ENCODE measurements at regions not wholly inside any gene's neighbourhood (a gene's known extent, or its start where the extent isn't known, plus 50 kb on each side); places are given as distances from the start of the nearest gene placed in this dataset.
"Not testable (repeated sequence)": the region's sequence is repeated elsewhere in the genome, so short reads cannot be mapped to it uniquely, and the experiment has no call there.

DNA sequence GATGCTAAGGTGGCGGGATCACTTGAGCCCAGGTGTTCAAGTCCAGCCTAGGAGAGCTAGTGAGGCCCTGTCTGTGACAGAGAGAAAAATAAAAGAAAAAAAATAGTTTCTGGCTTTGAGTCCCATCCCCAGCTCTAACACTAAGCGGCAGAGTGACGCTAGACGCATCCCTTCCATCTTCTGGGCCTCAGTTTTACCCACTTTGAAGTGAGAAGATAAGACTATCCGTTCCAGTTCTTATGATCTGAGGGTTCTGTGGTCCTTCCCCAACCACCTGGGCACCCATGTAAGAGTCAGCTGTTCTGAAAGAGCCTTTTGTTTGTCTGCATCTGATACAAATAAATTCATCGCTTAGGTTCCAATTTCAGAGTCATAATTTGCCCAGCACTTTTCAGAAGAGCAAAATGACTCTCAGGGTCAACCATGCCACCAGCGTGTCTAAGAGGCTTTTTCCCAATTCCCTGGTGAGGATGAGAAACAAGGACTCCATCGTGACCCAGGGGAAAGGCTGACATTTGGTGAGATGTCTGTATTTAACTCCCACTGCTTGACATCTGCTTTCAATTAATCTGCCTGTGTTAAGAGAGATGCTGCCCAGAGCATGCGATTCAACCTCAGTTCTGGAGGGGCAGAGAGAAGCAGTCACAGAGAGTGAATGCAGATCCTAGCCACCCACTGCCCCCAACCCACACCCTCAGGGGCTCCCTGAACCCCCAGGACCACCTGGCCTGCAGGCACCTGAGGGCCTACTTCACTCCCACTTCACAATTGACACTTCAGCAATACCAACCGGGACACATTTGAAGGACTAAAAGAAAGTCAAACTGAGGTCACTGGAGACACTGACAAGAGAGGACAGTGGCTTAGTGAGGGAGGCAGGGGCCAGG lies 131.6 kb upstream of the TOP1 start:
- no peak for DNase-seq
- in situ Hi-C loops (cut with HindIII; ENCODE audit: low pct_ligation_motif_present, low pct_unique_long_range_greater_than_20kb, low sequenced_read_pairs), result no loop called here

DNA sequence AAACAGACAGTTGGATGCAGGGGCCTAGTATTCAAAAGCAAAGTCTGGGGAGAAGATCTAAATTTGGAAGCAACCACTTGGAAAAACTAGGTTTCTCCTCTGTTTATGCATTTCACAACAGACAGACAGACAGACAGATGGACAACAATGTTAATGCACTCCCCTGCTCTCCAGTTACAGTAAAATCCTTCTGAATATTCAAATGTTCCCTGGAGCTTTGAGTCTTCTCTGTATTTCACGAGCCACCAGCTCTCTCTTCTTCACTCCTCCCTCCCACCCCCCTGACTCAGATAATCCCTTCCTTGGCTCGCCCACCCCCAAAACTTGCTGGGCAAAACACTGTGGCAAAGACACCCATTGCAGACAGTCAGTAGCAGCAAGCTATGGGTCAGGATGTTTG lies 129.3 kb upstream of the TOP1 start:
- in situ Hi-C loops (cut with HindIII; ENCODE audit: low pct_ligation_motif_present, low pct_unique_long_range_greater_than_20kb, low sequenced_read_pairs), result no loop called here

DNA sequence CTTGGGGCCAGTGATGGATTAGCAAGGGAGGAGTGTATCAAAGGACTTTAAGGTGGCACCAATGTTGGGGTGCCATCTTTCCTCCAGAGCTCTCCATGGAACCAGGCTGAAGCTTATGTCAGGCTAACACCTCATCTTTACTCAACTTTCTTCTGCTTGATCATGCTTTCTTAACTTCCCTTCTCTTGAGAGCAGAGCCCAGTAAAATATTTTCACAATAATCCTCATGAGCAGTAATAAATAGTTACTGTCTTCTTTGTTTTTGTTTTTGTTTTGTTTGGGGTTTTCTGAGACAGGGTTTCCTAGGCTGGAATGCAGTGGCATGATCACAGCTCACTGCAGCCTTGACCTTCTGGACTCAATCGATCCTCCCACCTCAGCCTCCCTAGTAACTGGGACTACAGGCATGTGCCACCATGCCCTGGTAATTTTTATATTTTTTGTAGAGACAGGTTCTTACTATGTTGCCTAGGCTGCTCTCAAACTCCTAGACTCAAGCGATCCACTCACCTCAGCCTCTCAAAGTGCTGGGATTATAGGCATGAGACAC lies 127.9 kb upstream of the TOP1 start:
- in situ Hi-C loops (cut with HindIII; ENCODE audit: low pct_ligation_motif_present, low pct_unique_long_range_greater_than_20kb, low sequenced_read_pairs), result no loop called here
- DNase-seq, result no peak

More for the DNA sequence above, 129.3 kb upstream of the TOP1 start:
- no peak for DNase-seq

DNA sequence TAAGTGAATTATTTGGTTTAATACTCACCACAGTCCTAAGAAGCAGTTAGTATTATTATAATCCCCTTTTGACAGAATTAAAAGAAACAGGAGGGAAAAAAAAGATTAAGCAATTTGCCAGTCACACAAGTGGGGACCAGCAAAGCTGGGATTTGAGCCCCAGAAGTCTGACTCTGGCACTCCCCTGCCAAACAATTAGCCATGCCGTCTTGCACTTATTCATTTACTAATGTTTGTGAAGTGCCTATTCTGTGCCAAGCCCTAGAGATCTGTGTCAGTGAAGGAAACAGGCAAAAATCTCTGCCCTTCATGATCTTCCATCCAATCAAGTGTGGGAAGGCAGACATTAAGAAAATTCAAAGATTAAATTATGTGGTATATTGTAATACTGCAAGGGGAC lies 126.0 kb upstream of the TOP1 start:
- in situ Hi-C loops (cut with HindIII; ENCODE audit: low pct_ligation_motif_present, low pct_unique_long_range_greater_than_20kb, low sequenced_read_pairs), result no loop called here

DNA sequence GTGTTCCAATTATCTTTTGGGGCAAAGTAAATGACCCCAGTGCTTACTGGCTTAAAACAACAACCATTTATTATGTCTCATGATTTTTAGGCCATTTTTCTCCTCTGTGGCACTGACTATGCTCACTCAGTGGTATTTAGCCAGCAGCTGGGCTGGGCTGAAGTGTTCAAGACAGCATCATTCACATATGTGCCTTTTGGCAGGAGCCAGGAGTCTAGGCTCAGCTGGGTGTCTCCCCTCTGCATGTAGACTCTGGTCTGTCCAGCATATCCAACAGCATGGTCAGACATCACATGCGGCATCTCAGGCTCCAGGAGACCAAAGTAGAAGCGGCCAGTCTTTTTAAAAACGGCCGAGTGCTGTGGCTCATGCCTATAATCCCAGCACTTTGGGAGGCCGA lies 120.3 kb upstream of the TOP1 start:
- in situ Hi-C loops (cut with HindIII; ENCODE audit: low pct_ligation_motif_present, low pct_unique_long_range_greater_than_20kb, low sequenced_read_pairs), result no loop called here

More for the DNA sequence above, 126.0 kb upstream of the TOP1 start:
- no peak for DNase-seq

DNA sequence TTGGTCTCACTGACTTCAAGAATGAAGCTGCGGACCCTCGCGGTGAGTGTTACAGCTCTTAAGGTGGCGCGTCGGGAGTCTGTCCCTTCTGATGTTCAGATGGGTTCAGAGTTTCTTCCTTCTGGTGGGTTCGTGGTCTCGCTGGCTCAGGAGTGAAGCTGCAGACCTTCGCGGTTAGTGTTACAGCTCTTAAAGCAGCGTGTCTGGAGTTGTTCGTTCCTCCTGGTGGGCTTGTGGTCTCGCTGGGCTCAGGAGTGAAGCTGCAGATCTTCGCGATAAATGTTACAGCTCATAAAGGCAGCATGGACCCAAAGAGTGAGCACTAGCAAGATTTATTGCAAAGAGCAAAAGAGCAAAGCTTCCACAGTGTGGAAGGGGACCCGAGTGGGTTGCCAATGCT lies 119.1 kb upstream of the TOP1 start:
- DNase-seq; in situ Hi-C loops (cut with HindIII; ENCODE audit: low pct_ligation_motif_present, low pct_unique_long_range_greater_than_20kb, low sequenced_read_pairs): not testable (repeated sequence)

More for the DNA sequence above, 120.3 kb upstream of the TOP1 start:
- DNase-seq, result no peak

DNA sequence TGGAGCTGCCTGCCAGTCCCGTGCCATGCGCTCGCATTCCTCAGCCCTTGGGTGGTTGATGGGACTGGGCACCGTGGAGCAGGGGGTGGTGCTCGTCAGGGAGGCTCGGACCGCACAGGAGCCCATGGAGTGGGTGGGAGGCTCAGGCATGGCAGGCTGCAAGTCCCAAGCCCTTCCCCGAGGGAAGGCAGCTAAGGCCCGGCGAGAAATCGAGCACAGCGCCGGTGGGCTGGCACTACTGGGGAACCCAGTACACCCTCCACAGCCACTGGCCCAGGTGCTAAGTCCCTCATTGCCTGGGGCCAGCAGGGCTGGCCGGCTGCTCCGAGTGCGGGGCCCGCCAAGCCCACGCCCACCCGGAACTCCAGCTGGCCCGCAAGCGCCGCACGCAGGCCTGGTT lies 118.2 kb upstream of the TOP1 start:
- in situ Hi-C loops (cut with HindIII; ENCODE audit: low pct_ligation_motif_present, low pct_unique_long_range_greater_than_20kb, low sequenced_read_pairs); DNase-seq: not testable (repeated sequence)

DNA sequence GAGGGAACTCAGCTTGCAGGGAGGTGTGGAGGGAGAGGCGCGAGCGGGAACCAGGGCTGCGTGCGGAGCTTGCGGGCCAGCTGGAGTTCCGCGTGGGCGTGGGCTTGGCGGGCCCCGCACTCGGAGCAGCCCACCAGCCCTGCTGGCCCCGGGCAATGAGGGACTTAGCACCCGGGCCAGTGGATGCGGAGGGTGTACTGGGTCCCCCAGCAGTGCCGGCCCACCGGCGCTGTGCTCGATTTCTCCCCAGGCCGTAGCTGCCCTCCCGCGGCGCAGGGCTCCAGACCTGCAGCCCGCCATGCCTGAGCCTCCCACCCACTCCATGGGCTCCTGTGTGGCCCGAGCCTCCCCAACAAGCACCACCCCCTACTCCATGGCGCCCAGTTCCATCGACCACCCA lies 117.5 kb upstream of the TOP1 start:
- DNase-seq; in situ Hi-C loops (cut with HindIII; ENCODE audit: low pct_ligation_motif_present, low pct_unique_long_range_greater_than_20kb, low sequenced_read_pairs): not testable (repeated sequence)

DNA sequence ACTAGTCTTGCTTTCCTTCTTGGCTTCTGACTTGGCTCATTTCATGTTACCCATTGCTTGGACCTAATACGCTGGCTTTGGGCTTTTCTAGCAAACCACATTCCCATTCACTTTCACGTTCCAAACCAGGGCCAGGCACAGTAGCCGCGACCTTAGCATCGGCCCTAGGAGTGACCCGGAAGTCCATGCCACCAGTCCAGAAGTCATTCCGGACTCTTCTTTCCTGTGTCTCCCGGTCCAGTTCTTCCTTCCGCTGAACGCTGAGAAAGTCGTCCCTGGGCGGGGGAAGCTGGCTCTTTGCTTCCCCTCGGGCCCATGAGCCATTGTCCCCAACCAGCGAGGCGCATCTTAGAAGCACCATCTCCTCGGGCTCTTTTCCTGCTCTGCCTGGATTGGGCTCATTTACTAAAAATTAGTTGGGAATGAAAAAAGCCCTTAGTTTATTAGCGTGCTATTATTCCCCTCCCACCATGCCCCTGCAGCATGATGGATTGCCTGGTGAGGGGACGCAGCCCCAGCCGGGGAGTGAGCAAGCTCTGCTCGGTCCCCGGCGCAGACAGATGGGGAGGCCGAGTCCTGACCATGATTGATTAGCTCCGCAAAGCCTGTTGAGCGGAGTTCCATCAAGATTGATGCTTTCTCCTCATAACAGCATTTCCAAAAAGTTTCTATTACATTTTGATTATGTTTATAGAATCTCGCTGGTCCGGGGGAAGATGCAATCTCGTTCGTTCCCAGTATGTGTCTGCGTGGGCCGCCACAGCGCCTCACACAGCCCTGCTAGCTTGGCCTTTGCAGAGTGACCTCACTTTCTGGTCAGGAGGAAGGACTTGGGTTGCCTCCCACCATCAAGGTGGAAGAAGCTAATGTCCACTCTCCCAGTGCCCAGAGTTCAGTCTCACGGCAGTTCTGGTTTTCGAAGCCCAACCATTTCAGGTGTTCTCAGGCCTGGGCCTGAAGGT lies 115.1 kb upstream of the TOP1 start:
- DNase-seq, result no peak
- in situ Hi-C loops (cut with HindIII; ENCODE audit: low pct_ligation_motif_present, low pct_unique_long_range_greater_than_20kb, low sequenced_read_pairs), result no loop called here

DNA sequence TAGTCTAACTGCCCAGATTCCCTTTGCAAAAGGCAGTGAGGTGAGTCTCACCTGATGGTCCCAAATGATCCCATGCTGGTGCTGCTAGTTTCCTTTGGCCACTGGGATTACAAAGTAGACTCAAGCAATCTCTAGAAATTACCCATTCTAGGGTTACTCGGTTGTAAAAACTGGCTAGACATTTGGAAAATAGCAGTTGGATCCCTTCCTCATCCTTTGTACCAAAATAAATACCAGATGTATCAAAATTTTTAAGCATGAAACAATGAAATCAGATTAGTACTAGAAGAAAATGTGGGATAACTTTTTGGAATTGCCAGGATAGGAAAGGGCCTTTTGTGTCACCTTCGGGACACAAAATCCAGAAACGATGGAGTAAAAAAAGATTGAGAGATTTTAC lies 112.9 kb upstream of the TOP1 start:
- no peak for DNase-seq
- in situ Hi-C loops (cut with HindIII; ENCODE audit: low pct_ligation_motif_present, low pct_unique_long_range_greater_than_20kb, low sequenced_read_pairs), result no loop called here

DNA sequence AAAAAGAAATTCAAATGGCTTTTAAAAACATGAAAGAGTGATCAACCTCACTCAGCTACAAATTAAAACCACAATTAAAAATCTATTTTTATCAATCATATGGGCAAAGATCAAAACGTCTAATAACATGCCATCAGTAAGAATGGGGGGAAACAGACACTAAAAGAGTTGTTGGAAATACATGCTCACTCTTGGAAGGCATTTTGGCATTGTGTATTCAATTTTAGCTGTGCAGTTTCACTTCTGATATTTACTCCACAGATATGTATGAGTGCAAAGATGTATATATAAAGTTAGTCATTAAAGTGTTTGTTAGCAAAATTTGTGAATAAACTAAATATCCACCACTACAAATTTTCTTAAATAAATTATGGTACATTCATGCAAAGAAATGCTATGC lies 112.3 kb upstream of the TOP1 start:
- DNase-seq, result no peak
- in situ Hi-C loops (cut with HindIII; ENCODE audit: low pct_ligation_motif_present, low pct_unique_long_range_greater_than_20kb, low sequenced_read_pairs), result no loop called here

DNA sequence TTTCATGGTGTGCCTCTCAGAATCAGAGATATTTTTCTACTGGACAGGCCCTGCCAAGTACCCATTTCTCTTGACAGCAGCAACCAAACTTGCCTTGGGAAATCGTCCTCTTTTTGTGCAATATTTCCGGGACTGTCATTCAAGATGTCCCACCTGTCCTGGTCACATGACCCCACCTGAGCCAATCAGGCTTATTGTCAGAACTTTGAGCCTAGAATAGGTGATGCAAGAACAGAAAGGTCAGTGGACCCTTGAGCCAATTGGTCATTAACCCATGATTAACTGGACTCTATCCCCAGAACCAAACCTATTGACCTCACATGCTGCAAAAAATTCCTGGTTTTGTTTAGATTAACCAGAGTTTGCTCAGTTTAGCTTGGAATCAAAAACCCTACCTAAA lies 108.3 kb upstream of the TOP1 start:
- in situ Hi-C loops (cut with HindIII; ENCODE audit: low pct_ligation_motif_present, low pct_unique_long_range_greater_than_20kb, low sequenced_read_pairs), result no loop called here
- no peak for DNase-seq

DNA sequence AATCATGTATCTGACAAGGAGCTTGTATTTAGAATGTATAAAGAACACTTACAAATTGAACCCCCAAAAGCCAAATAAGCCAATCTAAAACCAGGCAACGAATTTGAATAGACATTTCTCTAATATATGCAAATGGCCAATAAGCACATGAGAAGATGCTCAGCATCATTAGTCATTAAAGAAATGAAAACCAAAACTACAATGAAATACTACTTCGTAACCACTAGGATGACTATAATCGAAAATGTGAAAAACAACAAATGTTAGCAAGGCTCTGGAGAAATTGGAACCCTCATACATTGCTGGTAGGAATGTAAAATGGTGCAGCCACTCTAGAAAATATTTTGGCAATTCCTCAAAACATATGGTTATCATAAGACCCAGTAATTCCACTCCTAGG lies 105.8 kb upstream of the TOP1 start:
- in situ Hi-C loops (cut with HindIII; ENCODE audit: low pct_ligation_motif_present, low pct_unique_long_range_greater_than_20kb, low sequenced_read_pairs), result no loop called here
- DNase-seq, result no peak

DNA sequence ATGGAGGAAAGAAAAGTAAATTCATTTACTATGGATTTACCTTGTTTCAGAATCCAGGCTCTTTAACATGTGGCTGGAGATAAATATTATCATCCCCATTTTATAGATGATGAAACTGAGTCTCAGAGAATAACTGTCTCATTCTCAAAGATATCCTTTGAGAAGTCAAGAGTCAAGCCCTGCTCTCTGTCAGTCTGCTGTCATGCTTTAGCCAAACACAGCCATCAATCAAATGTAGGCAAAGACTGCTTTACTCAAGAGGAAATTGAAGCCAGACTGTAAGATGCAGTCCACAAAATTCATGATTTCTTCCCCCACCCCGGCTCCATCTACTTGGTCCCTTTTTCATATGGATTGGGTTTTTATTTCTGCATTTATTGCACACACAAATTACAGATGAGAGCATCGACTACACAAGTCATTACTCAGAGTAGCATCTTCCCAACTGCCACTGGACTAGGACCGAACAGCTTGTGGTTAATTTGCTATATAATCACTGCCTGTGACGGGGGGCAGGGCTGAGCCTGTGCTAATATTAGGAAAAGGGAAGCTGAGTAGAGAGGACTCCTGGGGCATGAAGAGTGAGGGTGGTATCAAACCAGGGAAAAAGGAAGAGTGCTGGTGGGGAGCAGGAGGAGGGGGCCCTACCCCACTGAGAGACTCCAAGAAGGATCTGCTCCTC lies 102.7 kb upstream of the TOP1 start:
- DNase-seq, result no peak
- in situ Hi-C loops (cut with HindIII; ENCODE audit: low pct_ligation_motif_present, low pct_unique_long_range_greater_than_20kb, low sequenced_read_pairs), result no loop called here

DNA sequence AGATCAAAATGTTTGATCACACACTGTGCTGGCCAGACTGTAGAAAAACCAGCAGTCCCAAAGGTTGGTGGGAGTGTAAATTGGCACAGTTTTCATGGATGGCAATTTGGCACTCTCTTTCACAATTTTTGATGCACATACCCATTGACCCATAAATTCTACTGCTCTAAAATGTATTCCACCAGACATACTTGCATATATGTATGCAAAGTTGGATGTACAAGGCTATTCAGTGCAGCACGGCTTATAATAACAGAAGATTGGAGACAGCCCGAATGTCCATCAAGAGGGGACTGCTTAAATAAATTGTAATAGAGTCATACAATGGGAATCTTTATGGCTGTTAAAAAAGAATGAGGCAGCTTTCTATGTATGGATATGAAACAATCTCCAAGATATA lies 101.7 kb upstream of the TOP1 start:
- no peak for DNase-seq
- in situ Hi-C loops (cut with HindIII; ENCODE audit: low pct_ligation_motif_present, low pct_unique_long_range_greater_than_20kb, low sequenced_read_pairs), result no loop called here

DNA sequence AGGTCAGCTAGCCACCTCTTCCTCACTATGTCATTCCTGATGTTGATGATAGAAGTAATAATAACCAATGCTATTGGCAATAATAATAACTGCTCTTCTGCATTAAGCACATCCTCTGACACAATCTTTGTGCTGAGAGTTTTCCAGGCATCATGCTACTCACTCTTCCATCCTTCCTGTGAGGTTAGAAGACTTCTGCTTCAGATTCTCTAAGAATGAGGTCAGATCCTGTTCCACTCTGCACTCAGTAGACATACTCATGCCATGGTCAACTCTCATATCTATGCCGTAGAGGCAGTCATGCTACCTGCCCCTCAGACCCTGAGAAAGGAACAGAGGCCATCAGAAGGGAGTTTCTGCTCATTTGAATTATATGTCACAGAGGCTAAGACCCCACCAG lies 98.1 kb upstream of the TOP1 start:
- in situ Hi-C loops (cut with HindIII; ENCODE audit: low pct_ligation_motif_present, low pct_unique_long_range_greater_than_20kb, low sequenced_read_pairs), result no loop called here
- DNase-seq, result no peak

DNA sequence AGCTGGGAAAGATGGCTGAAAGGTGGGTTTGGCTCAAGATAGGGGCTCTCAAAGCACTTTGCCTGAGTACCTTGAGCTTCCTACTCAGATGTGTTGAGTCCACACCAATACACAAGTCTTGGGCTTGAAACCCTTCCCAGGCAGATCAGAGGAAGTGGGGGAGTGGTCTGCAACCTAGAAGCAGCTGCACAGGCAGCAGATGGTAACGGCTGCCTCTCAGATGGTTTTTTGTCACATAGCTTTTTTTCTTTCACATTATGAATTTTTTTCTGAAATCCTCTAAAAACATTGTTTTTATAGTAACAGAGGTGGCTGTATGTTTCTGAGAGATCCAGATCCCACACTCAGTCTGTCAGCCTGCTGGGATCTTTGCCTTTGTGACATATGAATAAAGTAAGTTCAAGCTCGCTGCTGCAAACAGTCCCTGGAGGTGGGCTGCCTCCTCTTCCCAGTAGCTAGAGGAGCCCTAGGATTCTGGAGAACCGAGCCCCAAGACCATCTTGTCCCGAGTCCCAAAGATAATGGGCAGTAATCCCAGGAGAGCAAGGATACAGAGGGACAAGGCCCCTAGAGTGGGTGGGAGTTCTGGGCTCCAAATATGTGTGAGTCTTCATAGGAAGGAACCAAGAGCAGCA lies 97.1 kb upstream of the TOP1 start:
- in situ Hi-C loops (cut with HindIII; ENCODE audit: low pct_ligation_motif_present, low pct_unique_long_range_greater_than_20kb, low sequenced_read_pairs), result no loop called here

DNA sequence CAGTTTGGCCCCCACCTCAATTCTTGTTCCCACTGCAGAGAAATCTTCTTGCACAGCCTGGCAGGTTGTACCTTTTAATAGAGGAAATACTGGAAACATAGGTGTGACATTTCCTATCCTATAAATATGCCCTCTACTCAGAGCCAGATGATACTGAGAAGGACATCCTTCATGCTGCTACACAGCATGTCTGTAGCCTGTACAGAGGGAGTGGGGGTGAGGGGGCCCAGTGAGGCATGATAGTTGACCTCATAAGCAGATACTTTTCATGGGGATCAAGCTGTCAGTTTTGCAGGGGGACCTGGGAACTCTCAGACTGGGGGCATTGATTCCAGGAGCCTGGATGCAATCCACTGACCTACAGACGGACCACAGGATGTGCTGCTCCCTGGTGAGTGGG lies 96.2 kb upstream of the TOP1 start:
- in situ Hi-C loops (cut with HindIII; ENCODE audit: low pct_ligation_motif_present, low pct_unique_long_range_greater_than_20kb, low sequenced_read_pairs), result no loop called here
- DNase-seq, result no peak

More for the DNA sequence above, 97.1 kb upstream of the TOP1 start:
- no peak for DNase-seq
